GM21515 (cell line): ENCODE measurements at regions not wholly inside any gene's neighbourhood (a gene's known extent, or its start where the extent isn't known, plus 50 kb on each side); places are given as distances from the start of the nearest gene placed in this dataset.
"Not testable (repeated sequence)": the region's sequence is repeated elsewhere in the genome, so short reads cannot be mapped to it uniquely, and the experiment has no call there.

Experiments used
- ATAC-seq: cut with Tn5 transposase; IDR thresholded peaks from one replicate; pipeline ENCODE4 v1.9.1; 2021; ENCODE audit not compliant: unreplicated experiment

DNA sequence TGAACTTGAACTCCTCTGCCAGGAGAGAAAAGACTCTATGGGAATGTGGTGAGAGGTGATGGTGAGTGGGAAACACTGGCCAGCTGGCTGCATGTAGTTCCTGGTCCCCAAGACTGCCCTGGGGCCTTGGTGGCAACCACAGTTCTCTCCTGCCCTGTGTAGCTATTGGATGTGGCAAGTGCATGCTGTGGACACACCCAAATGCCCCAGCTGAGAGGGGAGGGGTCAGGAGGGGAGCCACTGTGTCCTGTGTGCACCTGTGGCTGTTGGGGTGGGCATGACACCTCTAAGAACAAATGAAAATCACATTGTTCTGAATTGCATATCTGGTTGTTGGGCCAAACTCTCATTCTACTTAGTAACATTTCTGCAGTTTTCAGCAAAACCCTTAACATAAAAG is 409.6 kb downstream of the NSUN3 start:
- no peak for ATAC-seq

DNA sequence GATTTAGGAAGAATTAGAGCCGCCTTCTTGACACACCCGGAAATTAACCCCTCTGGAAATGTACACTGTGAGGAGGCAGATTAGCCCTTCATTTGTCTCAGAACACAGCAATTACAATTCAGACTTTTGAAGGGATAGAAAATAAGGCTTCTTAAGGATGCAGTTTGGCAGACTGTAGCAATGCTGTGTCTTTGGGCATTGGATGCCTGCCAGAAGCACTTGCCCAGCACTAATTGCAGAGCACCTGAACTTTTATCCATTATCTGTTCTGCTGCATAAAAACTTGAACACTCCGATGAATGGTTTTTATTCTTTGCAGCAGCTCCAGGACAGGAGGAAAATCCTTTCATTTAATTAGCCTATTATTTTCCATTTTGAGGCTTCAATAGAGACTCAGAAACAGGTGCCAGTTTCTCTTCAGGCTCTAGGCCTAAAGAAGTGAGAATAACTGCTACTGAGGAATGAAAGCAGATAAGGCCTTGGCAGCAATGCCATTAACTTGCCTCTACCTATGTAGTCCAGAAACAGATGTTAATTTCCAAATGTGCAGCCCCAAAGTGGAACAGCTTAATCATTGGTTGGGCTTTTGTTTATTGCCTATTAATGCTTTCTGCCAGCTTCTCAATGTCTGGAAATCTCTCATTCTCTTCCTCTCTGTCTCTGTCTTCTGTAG is 418.5 kb downstream of the NSUN3 start:
- ATAC-seq = no peak

DNA sequence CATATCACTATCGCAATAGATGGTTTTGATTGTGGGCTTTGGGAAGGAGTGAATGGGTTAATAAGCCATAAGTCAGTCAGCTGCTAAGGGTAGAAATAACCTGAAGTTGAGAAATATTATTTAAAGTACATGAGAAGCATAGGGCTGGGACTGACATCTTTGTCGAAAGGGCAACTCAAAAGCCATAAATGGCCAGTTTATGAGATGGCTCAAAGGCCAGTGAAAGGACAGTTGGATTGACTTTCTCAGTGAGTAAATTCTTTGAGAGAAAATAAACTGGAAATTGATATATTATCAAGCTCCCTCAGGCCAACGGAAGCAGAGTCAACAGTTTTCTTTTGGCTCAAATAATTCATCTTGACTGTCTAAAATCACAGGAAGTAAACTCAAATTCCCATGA is 419.8 kb downstream of the NSUN3 start:
- no peak for ATAC-seq

DNA sequence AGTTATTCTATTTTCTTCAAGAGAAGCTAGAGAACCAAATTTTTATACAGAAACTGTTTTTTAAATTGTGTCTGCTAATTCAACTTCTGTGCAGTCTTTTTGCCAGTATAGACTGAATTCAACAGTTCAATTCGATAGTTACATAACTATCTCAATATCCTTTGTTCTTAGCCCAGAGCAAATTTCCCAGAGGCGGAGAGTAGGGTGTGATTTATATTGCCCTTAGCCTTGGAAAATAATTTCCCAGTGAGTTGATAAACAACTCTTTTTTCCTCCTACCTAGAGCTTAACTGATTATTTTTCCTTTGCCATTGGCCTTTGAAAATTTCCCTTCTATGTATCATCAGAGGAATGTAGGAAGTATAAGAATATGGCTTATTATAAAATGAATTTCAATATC is 420.5 kb downstream of the NSUN3 start:
- ATAC-seq = no peak

DNA sequence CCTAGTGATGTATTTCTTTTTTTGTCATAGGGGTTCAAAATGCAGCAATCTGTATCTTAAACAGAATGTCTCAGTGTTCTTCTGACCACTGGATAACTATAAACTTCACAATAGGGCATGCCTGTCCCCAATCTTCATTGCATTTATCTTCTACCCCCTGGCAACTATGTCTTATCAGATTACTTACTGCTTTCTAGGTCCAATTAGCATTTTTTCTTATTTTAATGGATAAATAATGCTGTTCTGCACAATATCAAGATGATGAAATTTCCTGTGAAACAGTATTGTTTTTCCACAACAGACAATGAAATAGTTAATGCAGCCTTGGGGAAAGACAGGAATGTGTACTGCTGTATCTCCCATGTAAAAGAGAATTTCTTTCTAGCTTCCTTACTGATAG is 432.1 kb downstream of the NSUN3 start:
- ATAC-seq = no peak

DNA sequence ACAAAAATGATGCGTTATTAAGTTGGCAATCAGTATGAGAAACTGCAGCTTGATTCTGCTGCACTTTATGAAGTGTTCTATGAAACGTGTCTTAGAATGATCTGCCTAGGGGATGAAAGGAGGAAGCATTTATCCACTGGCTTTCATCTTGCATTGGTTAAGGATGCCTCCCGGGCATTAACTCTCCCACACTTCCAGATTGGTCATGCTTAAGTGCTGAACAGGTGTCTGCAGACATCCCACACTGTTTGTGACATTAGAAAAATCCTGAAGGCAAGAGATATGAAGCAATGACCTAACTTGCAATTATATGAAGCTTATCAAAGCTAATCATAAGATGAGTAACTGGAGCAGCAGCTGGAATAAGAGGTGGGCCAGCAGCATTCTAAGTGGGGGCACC is 437.3 kb downstream of the NSUN3 start:
- no peak for ATAC-seq

DNA sequence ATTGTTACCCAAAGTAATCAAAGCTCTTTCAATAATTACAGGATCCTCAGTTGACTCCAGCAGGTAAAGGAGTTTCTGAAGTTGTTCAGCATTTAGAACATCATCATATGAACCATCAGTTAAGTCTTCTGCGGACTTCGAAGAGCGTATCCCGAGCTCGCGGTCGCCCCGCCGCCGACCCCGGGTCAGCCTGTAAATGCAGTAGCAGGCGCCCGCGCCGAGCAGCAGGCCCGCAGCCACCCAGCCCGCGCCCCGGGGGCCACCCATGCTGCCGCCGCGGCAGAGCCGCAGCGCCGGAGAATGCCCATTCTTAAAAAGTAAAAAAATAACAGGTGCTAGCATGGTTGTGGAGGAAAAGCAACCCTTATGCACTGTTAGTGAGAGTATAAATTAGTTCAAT is 444.5 kb downstream of the NSUN3 start:
- not testable (repeated sequence) for ATAC-seq

DNA sequence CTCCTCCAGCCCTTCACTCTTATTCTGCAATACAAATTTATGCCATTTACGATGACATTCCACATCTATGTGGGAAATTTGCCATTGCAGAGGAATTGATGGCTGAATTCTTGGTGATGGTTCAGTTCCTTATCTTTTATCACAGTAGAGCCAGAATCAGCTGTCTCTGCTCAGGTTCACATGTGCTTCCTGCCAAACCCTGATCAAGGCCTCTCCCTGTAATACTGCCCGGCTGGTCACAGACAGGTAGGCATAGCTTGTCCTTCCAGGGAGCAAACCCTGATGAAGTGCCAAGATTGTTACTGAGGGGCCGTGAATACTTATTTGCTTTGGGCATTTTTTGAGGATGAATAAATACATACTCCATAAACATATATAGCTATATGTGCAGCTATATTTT is 450.0 kb downstream of the NSUN3 start:
- ATAC-seq = no peak

DNA sequence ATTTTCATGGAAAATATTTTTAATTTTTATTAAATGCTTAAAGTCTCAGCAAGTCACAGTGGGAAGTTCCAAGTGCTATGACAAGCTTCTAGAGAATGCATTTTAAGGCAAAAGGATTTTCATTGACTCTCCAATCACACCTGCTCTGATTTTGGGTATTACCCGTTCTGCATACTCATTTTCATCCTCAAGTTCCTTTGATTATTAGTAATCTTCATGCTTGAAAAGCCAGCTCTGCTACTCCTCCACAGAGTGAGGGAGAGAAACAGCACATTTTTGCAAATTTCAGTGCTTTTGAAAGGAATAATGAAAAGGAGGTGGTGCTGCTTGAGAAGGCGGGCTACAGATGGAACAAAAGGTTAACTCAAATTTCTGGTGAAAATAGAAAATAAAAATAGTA is 450.7 kb downstream of the NSUN3 start:
- ATAC-seq = no peak

DNA sequence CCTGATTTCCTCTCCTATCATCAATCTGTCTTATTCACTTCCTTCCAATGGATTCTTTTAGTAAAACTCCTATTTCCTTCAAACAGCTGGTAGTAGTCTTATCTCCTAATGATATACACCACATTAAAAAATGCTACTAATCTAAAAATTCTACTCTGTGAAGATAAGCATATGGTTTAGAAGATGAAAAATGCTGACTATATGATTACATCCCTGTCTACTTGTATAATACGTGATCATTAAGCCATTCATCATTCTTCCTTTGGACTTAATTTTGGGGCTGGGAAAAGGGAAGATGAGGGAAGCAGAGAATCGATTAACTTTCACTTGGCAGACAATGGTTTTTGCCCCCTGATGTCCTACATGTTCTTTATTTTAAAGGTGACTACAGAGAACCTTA is 453.1 kb downstream of the NSUN3 start:
- ATAC-seq = no peak

DNA sequence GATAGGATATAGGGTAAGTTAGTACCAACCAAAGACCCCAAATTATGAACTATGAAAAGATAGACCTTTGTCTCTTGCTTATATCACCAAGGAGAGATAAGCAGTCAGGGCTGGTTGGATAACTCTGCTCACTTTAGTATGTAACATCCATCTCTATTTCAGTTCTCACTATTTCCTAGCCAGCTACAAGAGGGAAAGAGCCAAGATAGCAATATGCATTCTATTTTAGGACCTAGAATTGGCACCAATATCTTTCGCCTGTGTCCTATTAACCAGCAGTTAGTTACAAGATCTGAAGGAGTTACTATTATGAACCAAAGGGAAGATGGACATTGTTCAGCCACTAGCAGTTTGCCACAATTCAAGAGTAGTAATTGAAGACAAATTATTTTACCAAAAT is 457.5 kb downstream of the NSUN3 start:
- ATAC-seq = no peak

DNA sequence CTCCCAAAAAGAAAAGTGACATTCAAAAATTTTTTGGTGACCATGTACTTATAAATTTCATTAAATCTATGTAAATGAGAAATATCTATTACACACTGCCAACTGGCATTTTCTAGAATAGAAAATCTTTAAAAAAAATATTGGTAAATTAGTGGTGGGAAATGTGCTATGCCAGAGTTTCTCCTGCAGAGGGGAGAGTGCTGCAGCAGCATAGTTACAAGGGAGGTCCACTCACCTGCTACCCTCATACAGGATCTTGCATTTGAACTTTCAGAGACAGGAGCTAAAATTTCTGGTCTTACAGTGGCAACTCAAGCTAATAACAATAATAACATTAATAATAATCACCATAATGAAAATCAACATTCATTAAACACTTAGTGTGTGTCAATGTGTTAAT is 459.6 kb downstream of the NSUN3 start:
- no peak for ATAC-seq

DNA sequence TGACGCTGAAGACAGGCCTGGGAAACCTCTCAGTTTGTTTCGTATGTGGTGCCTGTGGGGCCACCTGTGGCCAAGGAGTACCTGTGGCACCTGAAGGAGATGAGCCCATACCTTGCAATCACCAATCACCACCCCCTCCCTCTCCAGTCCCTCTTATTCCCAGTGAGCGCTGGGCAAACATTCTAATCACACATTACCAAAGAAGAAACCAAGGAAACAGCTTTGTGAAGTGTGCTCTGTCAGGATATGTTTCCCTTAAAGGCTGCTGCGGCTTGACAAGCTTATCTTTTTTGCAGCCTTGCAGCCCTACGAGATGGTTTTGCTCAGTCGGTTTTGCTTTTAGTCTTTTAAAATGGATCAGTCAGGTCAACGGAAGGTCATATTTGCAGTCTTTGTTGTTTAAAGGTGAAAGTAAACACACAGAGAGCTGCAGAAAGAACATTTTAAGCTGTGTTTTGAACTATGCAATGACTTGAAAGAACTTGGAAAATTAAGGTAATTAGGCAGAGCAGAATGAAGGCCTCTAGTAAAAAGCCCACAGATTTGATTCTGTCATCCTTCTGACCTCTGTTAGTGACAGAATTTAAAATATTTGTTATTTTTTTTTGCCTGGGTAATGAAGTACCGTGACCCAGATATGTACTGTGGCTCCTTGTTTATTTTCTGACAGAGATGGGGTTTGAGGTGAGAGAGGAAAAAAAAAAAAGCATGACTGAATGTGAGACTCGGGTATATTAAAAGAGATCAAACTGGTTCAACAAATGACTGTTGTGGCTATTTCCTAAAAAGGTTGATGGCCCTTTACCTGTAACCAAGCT is 461.4 kb downstream of the NSUN3 start:
- ATAC-seq = no peak

DNA sequence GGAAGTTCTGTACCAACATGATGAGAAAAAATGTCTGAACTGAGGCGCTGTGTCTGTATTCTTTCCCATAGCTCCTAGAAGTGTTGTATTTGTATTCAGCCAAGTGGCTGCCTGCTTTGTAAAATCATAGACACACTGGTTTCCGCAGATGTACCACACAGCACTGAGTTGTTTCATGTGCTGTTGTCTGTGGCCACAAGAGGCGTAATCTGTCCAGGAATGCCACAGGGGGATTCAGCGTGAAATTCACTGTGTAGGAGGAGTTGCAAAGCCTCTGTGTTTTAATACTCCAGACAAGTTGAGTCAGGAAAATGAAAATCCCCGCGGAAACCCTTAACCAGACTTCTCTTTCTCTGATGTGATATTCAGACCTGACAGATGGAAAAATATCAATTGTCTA is 462.2 kb downstream of the NSUN3 start:
- no peak for ATAC-seq

DNA sequence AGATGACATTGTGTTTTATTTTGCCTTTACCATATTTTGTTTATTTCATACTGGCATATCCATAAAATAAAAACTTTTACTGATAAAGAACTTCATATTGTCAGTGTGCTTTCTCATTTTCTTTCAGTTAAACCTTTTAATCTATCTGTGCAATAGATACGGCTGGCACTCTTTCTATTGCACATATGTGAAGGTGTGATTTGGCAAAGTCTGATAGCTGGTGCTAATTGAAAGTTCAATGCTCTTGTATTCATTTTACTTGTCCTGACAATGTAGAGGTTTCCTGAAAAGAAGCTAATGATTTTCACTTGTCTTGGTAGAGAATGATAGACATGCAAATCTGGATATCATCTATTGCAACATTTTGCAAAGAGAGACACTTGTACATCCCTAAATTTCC is 467.0 kb downstream of the NSUN3 start:
- ATAC-seq = no peak

DNA sequence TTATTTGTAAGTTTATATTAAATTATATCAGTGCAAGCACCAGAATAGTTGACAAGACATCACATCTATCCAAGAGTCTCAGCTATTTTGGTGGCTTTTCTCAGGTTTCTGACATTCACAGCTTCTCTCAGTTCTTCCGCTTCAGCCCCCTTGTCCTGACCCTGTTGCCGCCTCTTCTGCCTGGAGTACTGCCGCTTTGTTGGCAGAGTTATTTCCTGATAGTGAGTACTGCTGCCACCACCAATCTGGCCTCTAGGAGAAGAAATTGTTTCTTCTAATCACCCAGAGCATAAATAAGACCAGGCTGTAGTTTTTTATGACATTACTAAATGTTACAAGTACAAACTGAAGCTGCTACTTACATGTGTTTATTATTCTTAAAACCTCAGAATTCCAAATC is 470.1 kb downstream of the NSUN3 start:
- ATAC-seq = no peak

DNA sequence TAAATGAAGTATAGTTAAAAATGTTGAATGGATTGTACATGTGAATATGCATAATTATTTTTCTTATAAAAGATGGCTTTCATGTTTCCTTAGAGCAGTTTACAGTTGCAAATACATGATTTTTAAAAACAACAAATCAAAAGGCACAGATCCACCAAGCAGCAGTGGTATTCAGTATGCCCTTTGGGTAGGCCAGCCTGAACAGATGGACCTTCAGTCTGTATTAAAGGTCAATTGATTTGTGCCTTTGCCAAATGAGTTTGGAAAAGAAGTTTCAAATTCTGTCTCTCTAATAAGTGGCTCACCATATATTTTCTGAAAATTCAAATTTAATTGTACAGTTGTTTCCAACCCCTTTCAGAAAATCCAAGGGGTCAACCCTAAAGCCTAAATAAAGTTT is 477.1 kb downstream of the NSUN3 start:
- ATAC-seq = no peak

DNA sequence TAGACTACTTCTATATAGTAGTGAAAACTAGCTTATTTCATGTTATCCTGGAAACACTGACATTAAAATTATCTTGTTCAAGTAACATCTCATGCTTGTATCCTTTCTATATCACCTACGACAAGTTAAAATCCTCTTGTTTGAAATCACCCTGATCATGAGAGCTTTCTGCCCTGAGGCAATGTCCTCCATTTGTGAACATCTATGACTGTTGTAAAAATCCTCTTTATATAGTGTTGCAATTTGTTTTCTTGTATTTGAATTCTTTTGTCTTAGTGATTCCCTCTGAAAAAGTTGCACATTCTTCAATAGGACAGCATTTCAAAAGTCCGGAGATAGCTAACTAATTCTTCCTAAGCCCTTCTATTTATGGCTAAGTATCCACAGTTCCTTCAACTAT is 480.3 kb downstream of the NSUN3 start:
- no peak for ATAC-seq

DNA sequence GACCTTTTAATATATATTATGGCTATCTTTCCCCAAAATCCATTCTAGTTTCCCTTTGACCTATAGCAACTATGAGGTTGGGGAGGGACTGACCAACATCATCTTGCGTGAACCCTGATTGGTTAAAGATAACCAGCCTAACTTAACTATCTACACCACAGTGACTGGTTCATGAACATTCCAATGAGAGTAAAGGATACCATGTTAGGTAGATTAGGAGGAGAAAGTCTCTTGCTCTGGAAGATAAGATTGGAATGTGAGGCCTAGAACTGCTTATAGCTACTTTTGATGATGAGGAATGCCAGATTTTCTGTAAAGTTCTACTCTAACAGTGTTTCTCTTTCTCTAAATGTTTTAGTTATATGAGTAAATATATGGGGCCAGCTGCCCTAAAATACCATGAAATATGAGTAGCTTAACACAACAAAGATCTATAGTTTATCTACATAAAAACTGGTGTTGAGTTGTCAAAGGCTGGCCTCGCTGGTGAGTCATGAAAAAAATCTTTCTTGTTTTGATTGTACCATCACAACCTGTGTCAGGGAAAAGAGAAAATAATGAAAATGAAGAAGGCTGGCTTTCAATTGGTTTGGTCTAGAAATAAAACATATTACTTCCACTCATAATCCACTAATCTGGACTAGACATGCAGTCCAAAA is 481.4 kb downstream of the NSUN3 start:
- ATAC-seq = no peak

DNA sequence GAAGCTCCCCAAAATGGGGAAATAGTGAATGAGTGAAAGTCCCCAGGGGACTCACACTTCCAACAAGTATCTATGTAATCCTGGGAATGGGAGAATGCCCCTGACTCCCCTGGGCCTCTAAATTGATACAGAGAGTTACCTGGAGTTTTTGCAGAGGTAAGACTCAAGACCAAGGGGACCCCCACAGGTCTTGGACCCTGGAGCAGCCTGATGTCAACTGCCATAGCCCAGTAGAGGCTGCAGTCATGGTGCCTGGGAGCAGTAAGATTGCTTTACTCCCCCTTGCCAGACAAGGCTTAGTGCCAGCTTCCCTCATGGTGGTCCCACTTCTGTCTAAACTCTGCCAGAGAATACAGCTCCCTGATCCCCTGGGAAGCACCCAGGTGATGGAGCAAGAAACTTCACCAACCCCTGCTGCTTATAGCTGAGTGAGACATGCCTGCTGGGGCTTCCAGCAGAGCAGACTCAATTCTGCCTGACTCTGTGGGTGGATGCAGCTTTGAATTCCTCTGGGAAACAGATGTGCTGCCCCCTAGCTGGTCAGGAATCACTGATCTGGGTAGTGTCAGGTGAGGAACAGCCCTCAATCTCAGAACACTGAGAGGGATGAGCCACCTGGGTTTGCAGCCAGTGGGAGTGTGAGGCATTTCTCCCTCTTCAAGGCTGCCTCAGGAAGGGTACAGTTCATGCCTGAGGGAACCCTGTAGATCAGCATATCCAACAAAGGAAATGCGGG is 485.9 kb downstream of the NSUN3 start:
- no peak for ATAC-seq

DNA sequence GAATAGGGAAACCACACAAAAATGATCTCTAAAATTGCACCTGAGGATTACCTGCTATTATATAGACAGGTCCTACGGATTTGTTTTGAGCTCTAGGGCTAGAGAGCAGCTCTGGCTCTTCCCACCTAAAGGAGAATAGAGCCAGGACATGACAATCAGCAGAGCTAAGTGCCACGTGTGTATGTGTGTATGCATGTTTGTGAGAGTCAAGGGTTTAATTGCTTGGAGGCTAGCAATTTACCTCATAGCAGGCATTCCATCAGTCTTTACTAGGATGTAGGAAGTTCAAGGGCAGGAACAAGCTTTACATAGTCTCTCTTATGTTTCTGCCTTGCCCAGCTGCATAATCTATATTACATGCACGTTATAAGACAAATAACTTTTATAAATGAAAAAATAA is 498.2 kb downstream of the NSUN3 start:
- ATAC-seq = no peak

DNA sequence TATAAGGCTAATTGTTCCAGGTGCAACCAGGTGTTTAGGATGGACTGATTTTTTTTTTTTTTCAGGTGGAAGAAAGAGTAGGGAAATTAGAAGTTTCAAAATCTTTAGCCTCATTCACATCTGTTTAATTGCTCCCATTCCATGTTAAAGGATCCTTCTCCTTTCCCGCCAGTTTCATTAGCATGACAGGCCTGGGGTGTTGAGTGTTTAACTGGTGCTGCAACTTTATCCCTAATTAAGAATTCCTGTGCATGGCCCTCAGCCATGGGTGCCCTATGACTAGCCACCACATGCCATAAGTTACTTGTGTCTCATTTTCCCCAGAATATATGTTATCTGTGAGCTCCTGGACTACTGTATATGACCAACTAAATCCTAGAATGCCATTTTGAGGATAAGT is 501.4 kb downstream of the NSUN3 start:
- no peak for ATAC-seq
